ENCODE measurements at regions not wholly inside any gene's neighbourhood (a gene's known extent, or its start where the extent isn't known, plus 50 kb on each side); places are given as distances from the start of the nearest gene placed in this dataset.

- ChIA-PET CTCF (no interaction called here), POLR2A (no interaction called here)
- ATAC-seq (no peak), DNase-seq (no peak)
- intact Hi-C loops (cut with micrococcal nuclease): no loop called here
- Mint-ChIP-seq H3K9me3 (peaks cover 3% of the 10 kb centered on the region), H3K4me1 (ENCODE audit: low read depth) (no peaks in the 10 kb centered on the region), H3K4me3 (no peak overlapping the region), H3K27ac (no peak overlapping the region), H3K27me3 (no peaks in the 10 kb centered on the region), H3K36me3 (ENCODE audit: low read depth) (no peaks in the 10 kb centered on the region)
- TF ChIP-seq CTCF (IDR thresholded peaks at IDR 0.05): no peak
Measured at GRCh38 chr1:177476676-177477075, 305.9 kb downstream of the BRINP2 start.

- no peaks in the 10 kb centered on the region for H3K27me3 Mint-ChIP-seq
- CTCF ChIA-PET: no interaction called here
- intact Hi-C loops (cut with micrococcal nuclease): no loop called here
- no peak overlapping the region for H3K4me3 Mint-ChIP-seq
- H3K4me1 Mint-ChIP-seq (ENCODE audit: low read depth): no peaks in the 10 kb centered on the region
- no peaks in the 10 kb centered on the region for H3K9me3 Mint-ChIP-seq
- POLR2A ChIA-PET: no interaction called here
- DNase-seq (no peak), ATAC-seq (no peak)
- H3K27ac Mint-ChIP-seq: no peak overlapping the region
- no peak for TF ChIP-seq CTCF (IDR thresholded peaks at IDR 0.05)
- H3K36me3 Mint-ChIP-seq (ENCODE audit: low read depth): no peaks in the 10 kb centered on the region
Measured at GRCh38 chr1:177472567-177472966, 301.8 kb downstream of the BRINP2 start.

GRCh38 chr1:177471244-177471643 lies 300.5 kb downstream of the BRINP2 start:
- peaks cover 2% of the 10 kb centered on the region for H3K9me3 Mint-ChIP-seq

GRCh38 chr1:177469519-177469918 lies 298.8 kb downstream of the BRINP2 start:
- no peaks in the 10 kb centered on the region for H3K4me1 Mint-ChIP-seq (ENCODE audit: low read depth)
- no peaks in the 10 kb centered on the region for H3K27me3 Mint-ChIP-seq
- H3K9me3 Mint-ChIP-seq: peaks cover 2% of the 10 kb centered on the region
- H3K36me3 Mint-ChIP-seq (ENCODE audit: low read depth): no peaks in the 10 kb centered on the region
- CTCF ChIA-PET: no interaction called here
- DNase-seq: no peak
- no peak overlapping the region for H3K27ac Mint-ChIP-seq
- no peak for ATAC-seq
- no peak for TF ChIP-seq CTCF (IDR thresholded peaks at IDR 0.05)
- POLR2A ChIA-PET: no interaction called here
- intact Hi-C loops (cut with micrococcal nuclease): no loop called here
- no peak overlapping the region for H3K4me3 Mint-ChIP-seq

More at GRCh38 chr1:177471244-177471643, 300.5 kb downstream of the BRINP2 start:
- no peak for ATAC-seq
- H3K27me3 Mint-ChIP-seq: no peaks in the 10 kb centered on the region
- H3K27ac Mint-ChIP-seq: no peak overlapping the region
- no peak for TF ChIP-seq CTCF (IDR thresholded peaks at IDR 0.05)
- H3K4me1 Mint-ChIP-seq (ENCODE audit: low read depth): no peaks in the 10 kb centered on the region
- H3K36me3 Mint-ChIP-seq (ENCODE audit: low read depth): no peaks in the 10 kb centered on the region
- no peak for DNase-seq
- intact Hi-C loops (cut with micrococcal nuclease): no loop called here
- CTCF ChIA-PET: no interaction called here
- no peak overlapping the region for H3K4me3 Mint-ChIP-seq
- POLR2A ChIA-PET: no interaction called here

DNA sequence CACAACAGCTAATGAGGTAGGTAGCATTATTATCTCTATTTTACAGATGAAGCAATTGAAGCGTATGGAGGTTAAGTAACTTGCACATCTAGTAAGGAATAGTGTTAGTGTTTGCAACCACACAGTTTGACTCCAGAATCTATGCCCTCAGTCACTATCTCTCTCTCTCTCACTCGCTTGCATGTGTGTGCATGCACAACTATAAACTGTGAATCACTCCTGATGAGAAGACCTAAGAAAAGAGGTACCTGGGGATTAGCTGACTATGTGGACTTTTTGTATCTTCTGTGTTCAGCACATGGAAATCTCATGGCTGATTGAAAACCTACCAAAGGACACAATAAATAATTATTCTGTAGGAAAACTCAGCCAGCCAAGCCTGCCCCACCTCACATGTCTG lies 295.5 kb downstream of the BRINP2 start:
- Mint-ChIP-seq H3K4me1 (ENCODE audit: low read depth) (no peaks in the 10 kb centered on the region), H3K27ac (no peak overlapping the region)

More for the DNA sequence above, 295.5 kb downstream of the BRINP2 start:
- intact Hi-C loops (cut with micrococcal nuclease): no loop called here
- no peak for DNase-seq
- ATAC-seq: no peak
- Mint-ChIP-seq H3K27me3 (no peaks in the 10 kb centered on the region), H3K36me3 (ENCODE audit: low read depth) (no peaks in the 10 kb centered on the region), H3K9me3 (peaks cover 2% of the 10 kb centered on the region), H3K4me3 (no peak overlapping the region)
- TF ChIP-seq CTCF (IDR thresholded peaks at IDR 0.05): no peak
- CTCF ChIA-PET: no interaction called here
- POLR2A ChIA-PET: no interaction called here

Measured in activated CD8-positive, alpha-beta T cell treated with anti-CD3 and anti-CD28 coated beads for 36 hours (primary cell).